ENCODE measurements at regions not wholly inside any gene's neighbourhood (a gene's known extent, or its start where the extent isn't known, plus 50 kb on each side); places are given as distances from the start of the nearest gene placed in this dataset.

- Histone ChIP-seq H3K27ac (no peak overlapping the region), H3K4me1 (no peaks in the 10 kb centered on the region), H3K27me3 (no peaks in the 10 kb centered on the region), H3K9me3 (peaks cover 0 to 5% (median 0%) of the 10 kb centered on the region in 4 donors), H3K4me3 (no peak overlapping the region), H3K36me3 (no peaks in the 10 kb centered on the region)
- 67 to 86% methylated on average over 2 to 3 of the region's 3 CpGs for WGBS, 2 donors
- ATAC-seq (ENCODE audit: low FRiP score in 2 of 2) (peak in 1 of 2 donors; percentile 40), DNase-seq (no peak)
- TF ChIP-seq CTCF (IDR thresholded peaks at IDR 0.05) (no peak), EP300 (IDR thresholded peaks at IDR 0.05) (no peak), POLR2AphosphoS5 (IDR thresholded peaks at IDR 0.05) (no peak), POLR2A (IDR thresholded peaks at IDR 0.05) (no peak)
Observed at GRCh38 chr2:82260521-82260920, 1956.0 kb upstream of the LRRTM1 start.

- H3K27me3 ChIP-seq: no peaks in the 10 kb centered on the region
- no peak for TF ChIP-seq EP300 (IDR thresholded peaks at IDR 0.05)
- TF ChIP-seq POLR2AphosphoS5 (IDR thresholded peaks at IDR 0.05): no peak
- TF ChIP-seq CTCF (IDR thresholded peaks at IDR 0.05): no peak
- no peak for TF ChIP-seq POLR2A (IDR thresholded peaks at IDR 0.05)
- no peak overlapping the region for H3K4me3 ChIP-seq
- DNase-seq (no peak), ATAC-seq (ENCODE audit: low FRiP score in 2 of 2) (no peak)
- H3K36me3 ChIP-seq: no peaks in the 10 kb centered on the region
- peaks cover 0 to 5% (median 0%) of the 10 kb centered on the region in 4 donors for H3K9me3 ChIP-seq
- 57 to 61% methylated on average over 1 to 2 of the region's 2 CpGs for WGBS, 2 donors
- no peak overlapping the region for H3K27ac ChIP-seq
- no peaks in the 10 kb centered on the region for H3K4me1 ChIP-seq
Observed at GRCh38 chr2:82259551-82259950, 1955.0 kb upstream of the LRRTM1 start.

GRCh38 chr2:82257796-82258555, 1953.4 kb upstream of the LRRTM1 start:
- DNase-seq: no peak
- TF ChIP-seq EP300 (IDR thresholded peaks at IDR 0.05) (no peak), POLR2A (IDR thresholded peaks at IDR 0.05) (no peak), CTCF (IDR thresholded peaks at IDR 0.05) (no peak), POLR2AphosphoS5 (IDR thresholded peaks at IDR 0.05) (no peak)

GRCh38 chr2:82256983-82257632, 1952.6 kb upstream of the LRRTM1 start:
- ATAC-seq (ENCODE audit: low FRiP score in 2 of 2) (no peak), DNase-seq (no peak)
- no peak overlapping the region for H3K4me3 ChIP-seq
- no peak overlapping the region for H3K27ac ChIP-seq
- H3K9me3 ChIP-seq: peaks cover 0 to 5% (median 0%) of the 10 kb centered on the region in 4 donors
- H3K4me1 ChIP-seq: no peaks in the 10 kb centered on the region
- TF ChIP-seq EP300 (IDR thresholded peaks at IDR 0.05) (no peak), CTCF (IDR thresholded peaks at IDR 0.05) (no peak), POLR2AphosphoS5 (IDR thresholded peaks at IDR 0.05) (no peak), POLR2A (IDR thresholded peaks at IDR 0.05) (no peak)
- 85 to 93% methylated on average over 5 to 11 of the region's 11 CpGs for WGBS, 2 donors
- H3K36me3 ChIP-seq: no peaks in the 10 kb centered on the region
- H3K27me3 ChIP-seq: no peaks in the 10 kb centered on the region

More at GRCh38 chr2:82257796-82258555, 1953.4 kb upstream of the LRRTM1 start:
- Histone ChIP-seq H3K9me3 (peaks cover 0 to 5% (median 0%) of the 10 kb centered on the region in 4 donors), H3K27ac (no peak overlapping the region), H3K27me3 (no peaks in the 10 kb centered on the region), H3K4me3 (no peak overlapping the region), H3K4me1 (no peaks in the 10 kb centered on the region), H3K36me3 (no peaks in the 10 kb centered on the region)
- ATAC-seq (ENCODE audit: low FRiP score in 2 of 2): no peak
- 39 to 49% methylated on average over 2 of the region's 2 CpGs for WGBS, 2 donors

Measured in upper lobe of left lung (tissue), 6 donors.